GM12873 (cell line): ENCODE measurements at regions not wholly inside any gene's neighbourhood (a gene's known extent, or its start where the extent isn't known, plus 50 kb on each side); places are given as distances from the start of the nearest gene placed in this dataset.

ENCODE experiments used
- CTCF ChIP-seq: IDR thresholded peaks from 2 replicates; pipeline ENCODE4 v1.5.1; 2012; ENCODE audit warnings: low read depth, mild to moderate bottlenecking, moderate library complexity, low read length, control low read depth; ENCODE audit not compliant: insufficient read depth; ENCODE audit errors: missing control alignments

- no peak for TF ChIP-seq CTCF
Measured at GRCh38 chr13:44629465-44630183, 53.5 kb upstream of the TSC22D1 start.

DNA sequence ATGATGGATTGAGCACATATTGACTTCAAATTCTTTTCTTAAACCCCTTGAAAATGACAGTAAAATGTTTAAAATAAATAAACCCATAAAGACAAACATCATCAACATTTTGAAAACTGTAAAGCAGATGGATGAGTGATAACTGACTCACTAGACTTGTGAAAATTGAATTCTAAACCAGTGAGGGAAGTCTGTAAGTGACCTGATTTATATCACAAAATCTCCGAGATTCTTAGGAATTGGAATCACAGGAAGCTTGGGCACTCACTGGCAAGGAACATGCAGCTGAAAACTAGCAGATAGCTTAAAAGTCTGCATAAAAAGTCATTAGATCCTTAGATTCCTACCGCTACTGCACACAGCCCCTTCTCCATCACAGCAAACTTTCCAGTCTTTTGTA, 51.3 kb upstream of the TSC22D1 start:
- no peak for TF ChIP-seq CTCF

DNA sequence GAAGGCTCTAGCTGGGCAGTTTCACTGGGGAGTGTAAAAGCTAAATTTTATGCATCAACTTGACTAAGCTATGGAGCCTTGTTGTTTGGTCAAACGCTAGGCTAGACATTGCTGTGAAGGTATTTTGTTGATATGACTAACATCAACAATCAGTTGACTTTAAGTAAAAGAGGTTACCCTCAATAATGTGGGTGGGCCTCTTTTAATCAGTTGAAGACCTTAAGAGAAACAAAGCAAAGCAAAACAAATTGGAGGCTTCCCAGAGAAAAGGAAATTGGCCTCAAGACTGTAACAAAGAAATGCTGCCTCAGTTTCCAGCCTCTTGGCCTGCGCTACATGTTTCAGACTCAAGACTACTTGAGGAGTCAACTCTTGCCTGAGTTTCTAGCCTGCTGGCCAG, 50.0 kb upstream of the TSC22D1 start:
- TF ChIP-seq CTCF = no peak
